Neutrophil (primary cell): ENCODE measurements at regions not wholly inside any gene's neighbourhood (a gene's known extent, or its start where the extent isn't known, plus 50 kb on each side); places are given as distances from the start of the nearest gene placed in this dataset.
A peak's percentile ranks its signal among the peaks of the same experiment; 100 is the strongest.
"Not testable (repeated sequence)": the region's sequence is repeated elsewhere in the genome, so short reads cannot be mapped to it uniquely, and the experiment has no call there.

Source experiments
- H3K27ac ChIP-seq: fragments of 200-600 bp; sonication (generic); 2 replicates; pipeline ENCODE4 v1.5.1; 2016; ENCODE audit warnings: mild to moderate bottlenecking, moderate library complexity
- H3K27me3 ChIP-seq: fragments of 200-600 bp; sonication (generic); 2 replicates; pipeline ENCODE4 v1.6.0; 2016; ENCODE audit warnings: mild to moderate bottlenecking
- H3K36me3 ChIP-seq: fragments of 200-600 bp; sonication (generic); 2 replicates; pipeline ENCODE4 v1.5.1; 2017
- H3K4me1 ChIP-seq, 2 experiments: fragments of 200-600 bp in 1 of 2; sonication (generic) in 1 of 2; 1 replicate in 1 of 2; 2 replicates in 1 of 2; pipeline versions ENCODE4 v1.5.1 to v1.6.1; 2013 to 2016; ENCODE audit warnings: low read depth in 1 of 2, low read length in 1 of 2, mild to moderate bottlenecking in 1 of 2, moderate library complexity in 1 of 2; ENCODE audit not compliant: control insufficient read depth in 1 of 2, insufficient read depth in 1 of 2
- H3K4me3 ChIP-seq, 2 experiments: fragments of 200-600 bp in 1 of 2; sonication (generic) in 1 of 2; 1 replicate in 1 of 2; 2 replicates in 1 of 2; pipeline ENCODE4 v1.5.1; 2013 to 2016; ENCODE audit warnings: low read depth in 1 of 2, low read length in 1 of 2, mild to moderate bottlenecking in 1 of 2, moderate library complexity in 1 of 2
- H3K9me3 ChIP-seq: fragments of 200-600 bp; sonication (generic); 2 replicates; pipeline ENCODE4 v1.5.1; 2016
- CTCF ChIP-seq: fragments of 200-600 bp; sonication (generic); IDR thresholded peaks from 2 replicates; pipeline ENCODE4 v1.5.1; 2016; ENCODE audit warnings: antibody characterized with exemption

GRCh38 chr1:229007167-229007566 lies 263.7 kb upstream of the RAB4A start:
- H3K4me1 ChIP-seq, result peaks cover 23 to 27% of the 10 kb centered on the region in 2 experiments
- no peaks in the 10 kb centered on the region for H3K36me3 ChIP-seq
- H3K27ac ChIP-seq, result no peak overlapping the region
- TF ChIP-seq CTCF, result no peak
- H3K9me3 ChIP-seq, result no peaks in the 10 kb centered on the region
- no peaks in the 10 kb centered on the region for H3K27me3 ChIP-seq
- H3K4me3 ChIP-seq, result no peak overlapping the region

GRCh38 chr1:229007701-229008100 lies 263.2 kb upstream of the RAB4A start:
- TF ChIP-seq CTCF, result no peak
- Histone ChIP-seq H3K9me3 (no peaks in the 10 kb centered on the region), H3K36me3 (no peaks in the 10 kb centered on the region), H3K4me3 (no peak overlapping the region), H3K27me3 (no peaks in the 10 kb centered on the region), H3K4me1 (peaks cover 17 to 21% of the 10 kb centered on the region in 2 experiments), H3K27ac (peak overlapping the region; percentile 39)

GRCh38 chr1:229008347-229008746 lies 262.6 kb upstream of the RAB4A start:
- not testable (repeated sequence) for H3K27me3 ChIP-seq, H3K9me3 ChIP-seq, H3K4me3 ChIP-seq, H3K36me3 ChIP-seq
- H3K4me1 ChIP-seq, result peaks cover 15 to 16% of the 10 kb centered on the region in 2 experiments
- peak overlapping the region; percentile 39 for H3K27ac ChIP-seq

- H3K4me1 ChIP-seq, result peaks cover 15 to 16% of the 10 kb centered on the region in 2 experiments
- H3K4me3 ChIP-seq, result no peak overlapping the region
- H3K9me3 ChIP-seq, result no peaks in the 10 kb centered on the region
- no peaks in the 10 kb centered on the region for H3K36me3 ChIP-seq
- TF ChIP-seq CTCF, result no peak
- no peaks in the 10 kb centered on the region for H3K27me3 ChIP-seq
- no peak overlapping the region for H3K27ac ChIP-seq
Measured at GRCh38 chr1:229011022-229011421, 259.9 kb upstream of the RAB4A start.

GRCh38 chr1:229012823-229013222 lies 258.1 kb upstream of the RAB4A start:
- H3K4me1 ChIP-seq, result peaks cover 12 to 19% of the 10 kb centered on the region in 2 experiments
- H3K27ac ChIP-seq, result no peak overlapping the region
- H3K9me3 ChIP-seq, result no peaks in the 10 kb centered on the region
- H3K4me3 ChIP-seq, result no peak overlapping the region
- H3K27me3 ChIP-seq, result no peaks in the 10 kb centered on the region
- no peak for TF ChIP-seq CTCF
- no peaks in the 10 kb centered on the region for H3K36me3 ChIP-seq

GRCh38 chr1:229013981-229014380 lies 256.9 kb upstream of the RAB4A start:
- Histone ChIP-seq H3K27ac (no peak overlapping the region), H3K9me3 (no peaks in the 10 kb centered on the region), H3K27me3 (no peaks in the 10 kb centered on the region), H3K4me1 (peaks cover under 1 to 7% of the 10 kb centered on the region in 2 experiments), H3K4me3 (no peak overlapping the region), H3K36me3 (no peaks in the 10 kb centered on the region)
- no peak for TF ChIP-seq CTCF
